ENCODE measurements at regions not wholly inside any gene's neighbourhood (a gene's known extent, or its start where the extent isn't known, plus 50 kb on each side); places are given as distances from the start of the nearest gene placed in this dataset.
A peak's percentile ranks its signal among the peaks of the same experiment; 100 is the strongest.
"Not testable (repeated sequence)": the region's sequence is repeated elsewhere in the genome, so short reads cannot be mapped to it uniquely, and the experiment has no call there.

DNA sequence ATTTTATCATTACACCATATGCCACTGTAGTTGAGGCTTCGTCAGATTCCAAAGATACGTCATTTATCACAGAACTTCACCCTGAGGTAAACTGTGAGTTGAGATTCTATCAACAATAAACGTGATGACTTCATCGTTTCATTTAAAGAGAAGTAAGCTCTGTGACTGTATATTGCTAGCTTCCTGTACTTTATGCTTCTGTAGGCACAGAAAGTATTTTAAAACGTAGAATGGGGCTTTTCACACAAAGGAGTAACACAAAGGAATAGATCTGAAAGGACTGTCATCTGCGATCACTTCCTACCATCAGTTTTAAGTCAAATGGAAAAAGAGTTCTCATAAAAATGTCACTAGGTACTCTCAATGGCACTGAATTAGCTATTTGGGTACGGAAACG, 234.4 kb upstream of the MCHR2 start:
- no peak for DNase-seq (ENCODE audit: low read depth in 2 of 2)

DNA sequence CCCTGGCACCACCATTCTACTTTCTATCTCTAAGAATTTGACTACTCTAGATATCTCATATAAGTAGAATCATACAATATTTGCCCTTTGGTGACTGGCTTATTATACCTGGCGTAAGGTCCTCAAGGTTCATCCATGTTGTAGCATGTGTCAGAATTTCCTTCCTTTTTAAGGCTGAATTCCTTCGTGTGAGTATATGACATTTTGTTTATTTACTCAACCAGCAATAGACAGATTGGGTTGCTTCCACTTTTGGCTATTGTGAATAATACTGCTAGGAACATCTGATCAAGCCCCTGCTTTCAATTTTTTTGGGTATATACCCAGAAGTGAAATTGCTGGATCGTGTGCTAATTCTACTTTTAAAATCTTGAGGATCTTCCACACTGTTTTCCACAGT, 232.8 kb upstream of the MCHR2 start:
- no peak for DNase-seq (ENCODE audit: low read depth in 2 of 2)

DNA sequence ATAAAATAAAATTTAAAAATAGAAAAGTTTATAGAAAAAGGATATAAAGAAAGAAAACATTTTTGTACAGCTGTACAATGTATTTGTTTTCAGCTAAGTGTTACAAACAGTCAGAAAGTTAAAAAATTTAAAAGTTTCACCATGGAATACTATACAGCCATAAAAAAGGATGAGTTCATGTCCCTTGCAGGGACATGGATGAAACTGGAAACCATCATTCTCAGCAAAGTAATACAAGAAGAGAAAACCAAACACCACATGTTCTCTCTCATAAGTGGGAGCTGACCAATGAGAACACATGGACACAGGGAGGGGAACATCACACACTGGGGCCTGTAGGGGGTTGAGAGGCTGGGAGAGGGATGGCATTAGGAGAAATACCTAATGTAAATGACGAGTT, 229.9 kb upstream of the MCHR2 start:
- DNase-seq (ENCODE audit: low read depth in 2 of 2), result not testable (repeated sequence)

DNA sequence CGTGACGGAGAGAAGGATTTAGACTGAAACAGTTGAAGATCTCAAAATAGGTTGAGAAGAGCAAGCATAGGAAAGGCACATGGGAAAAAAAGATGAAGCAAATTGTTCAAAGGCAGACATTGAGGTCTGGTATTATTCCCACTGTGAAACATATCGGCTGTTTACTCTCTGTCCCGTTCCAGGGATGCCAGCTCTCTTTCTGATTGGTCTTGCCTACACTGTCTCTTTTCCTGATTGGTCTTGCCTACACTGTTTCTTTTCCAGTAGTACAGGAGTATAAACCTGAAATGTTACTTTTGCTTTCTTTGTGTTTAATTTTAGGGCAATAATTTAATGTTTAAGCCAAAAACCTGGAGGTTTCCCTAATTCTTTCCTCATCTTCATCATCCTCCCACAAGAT, 226.5 kb upstream of the MCHR2 start:
- DNase-seq (ENCODE audit: low read depth in 2 of 2), result no peak

DNA sequence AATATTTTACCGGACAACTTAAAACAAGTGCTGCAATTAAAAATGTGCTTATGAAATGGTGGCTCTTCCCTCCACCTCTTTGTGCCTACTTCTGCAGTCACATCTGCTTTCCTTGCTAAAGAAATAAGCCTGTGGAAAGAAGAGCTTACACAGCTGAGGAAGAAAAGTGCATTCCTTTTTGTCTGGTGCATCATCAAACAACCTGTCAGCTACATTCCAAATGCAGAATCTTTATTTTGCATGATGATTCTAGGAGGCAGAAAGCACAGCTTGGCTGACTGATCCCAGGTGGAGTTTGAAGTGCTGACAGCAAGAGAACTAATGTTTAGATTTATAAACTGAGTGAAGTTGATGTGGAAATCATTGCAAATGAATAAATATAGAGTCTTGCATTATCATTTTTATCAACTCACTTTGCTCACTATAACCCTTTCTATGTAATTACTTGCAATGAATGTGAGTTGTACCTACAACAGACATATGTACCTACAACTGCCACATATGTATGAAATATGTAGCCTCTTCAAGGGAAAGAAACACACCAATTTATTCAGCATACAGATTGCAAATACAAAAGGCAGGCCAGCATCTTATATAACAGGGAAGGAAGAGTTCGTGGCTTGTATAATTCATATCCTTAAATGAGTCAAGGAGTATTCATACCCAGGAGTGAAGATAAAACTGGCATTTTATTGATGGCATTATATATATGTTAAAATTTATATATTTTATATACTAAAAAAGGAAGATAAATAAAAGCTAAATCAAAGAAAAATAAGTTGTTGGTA, 223.4 kb upstream of the MCHR2 start:
- peak; percentile 52 to 55 for DNase-seq (ENCODE audit: low read depth in 2 of 2)

DNA sequence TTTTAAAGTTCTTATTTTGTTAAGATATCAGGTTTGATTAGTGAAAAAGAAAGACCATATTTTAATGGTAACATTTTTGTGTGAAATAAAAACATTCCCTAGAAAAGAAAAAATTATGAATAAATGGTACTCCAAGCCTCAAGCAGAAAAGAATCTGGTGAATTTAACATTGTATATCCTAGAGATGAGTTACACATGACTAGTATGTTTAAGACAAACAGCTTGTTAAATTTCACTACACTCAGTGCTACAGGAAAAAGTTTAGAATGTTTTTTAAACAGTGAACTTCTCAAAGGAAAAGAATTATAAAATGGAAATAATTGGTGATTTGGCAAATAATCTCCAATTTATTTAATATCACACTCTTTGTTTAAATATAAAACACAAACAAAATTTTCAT, 222.7 kb upstream of the MCHR2 start:
- DNase-seq (ENCODE audit: low read depth in 2 of 2), result no peak

DNA sequence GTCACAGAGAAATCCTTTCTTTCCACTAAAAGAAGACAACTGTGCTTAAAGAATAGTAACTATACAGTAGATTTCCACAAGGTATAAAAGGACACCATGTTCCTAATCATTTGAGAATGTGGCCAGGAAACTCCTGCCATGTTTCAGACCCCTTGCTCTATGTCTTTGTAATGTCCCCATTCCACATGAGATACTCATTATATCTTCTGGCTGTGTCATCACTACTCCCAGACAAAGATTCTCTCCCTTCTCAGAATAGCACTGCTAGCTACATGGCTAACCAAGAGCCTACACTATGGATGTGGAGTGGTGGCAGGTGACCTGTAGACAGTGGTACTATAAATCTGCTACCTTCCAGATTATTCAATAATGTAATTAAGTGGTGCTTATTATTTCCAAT, 218.1 kb upstream of the MCHR2 start:
- no peak for DNase-seq (ENCODE audit: low read depth in 2 of 2)

DNA sequence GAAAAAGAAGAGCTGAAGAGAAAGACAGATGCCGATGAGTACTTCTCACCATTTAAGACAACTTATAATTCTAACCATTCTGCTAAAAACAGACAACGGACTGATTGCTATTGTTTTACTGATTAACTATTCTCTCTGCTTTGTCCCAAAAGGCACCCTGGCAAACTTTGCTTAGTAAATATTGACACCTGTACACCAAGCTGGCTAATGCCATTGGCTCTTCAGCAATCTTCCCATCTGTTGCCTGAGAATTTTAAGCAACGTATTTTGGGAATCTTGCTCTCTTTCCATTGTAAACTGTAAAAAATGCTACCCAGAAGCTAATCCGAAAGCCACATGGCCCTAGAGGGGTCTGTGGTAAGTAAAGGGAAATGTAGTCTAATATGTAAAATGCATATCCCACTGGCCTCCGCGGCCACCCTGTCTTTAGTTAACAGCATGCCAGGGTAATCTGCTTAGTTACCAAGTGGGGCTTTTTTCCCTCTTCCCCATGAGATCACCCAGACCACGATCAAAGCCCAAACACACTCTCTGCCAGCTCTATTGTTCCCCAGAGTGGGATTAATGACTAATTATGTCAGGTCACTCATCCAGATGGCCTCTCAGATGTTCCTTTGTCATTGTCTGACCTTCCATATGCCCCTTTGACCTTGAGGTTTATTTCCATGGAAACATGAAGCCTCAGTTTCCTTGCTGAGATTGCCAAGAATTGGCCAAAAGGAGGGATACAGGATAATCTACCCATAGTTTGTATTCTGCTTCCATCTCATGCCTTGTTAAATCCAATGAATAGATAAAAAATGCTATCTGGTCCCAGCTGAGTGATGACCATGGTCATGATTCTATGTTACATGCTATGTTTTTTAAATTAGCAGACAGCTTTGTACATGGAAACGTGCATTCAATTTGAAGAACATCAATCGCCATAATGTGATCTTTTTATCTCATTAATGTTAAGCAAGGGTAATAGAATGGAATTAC, 216.4 kb upstream of the MCHR2 start:
- DNase-seq (ENCODE audit: low read depth in 2 of 2), result no peak

DNA sequence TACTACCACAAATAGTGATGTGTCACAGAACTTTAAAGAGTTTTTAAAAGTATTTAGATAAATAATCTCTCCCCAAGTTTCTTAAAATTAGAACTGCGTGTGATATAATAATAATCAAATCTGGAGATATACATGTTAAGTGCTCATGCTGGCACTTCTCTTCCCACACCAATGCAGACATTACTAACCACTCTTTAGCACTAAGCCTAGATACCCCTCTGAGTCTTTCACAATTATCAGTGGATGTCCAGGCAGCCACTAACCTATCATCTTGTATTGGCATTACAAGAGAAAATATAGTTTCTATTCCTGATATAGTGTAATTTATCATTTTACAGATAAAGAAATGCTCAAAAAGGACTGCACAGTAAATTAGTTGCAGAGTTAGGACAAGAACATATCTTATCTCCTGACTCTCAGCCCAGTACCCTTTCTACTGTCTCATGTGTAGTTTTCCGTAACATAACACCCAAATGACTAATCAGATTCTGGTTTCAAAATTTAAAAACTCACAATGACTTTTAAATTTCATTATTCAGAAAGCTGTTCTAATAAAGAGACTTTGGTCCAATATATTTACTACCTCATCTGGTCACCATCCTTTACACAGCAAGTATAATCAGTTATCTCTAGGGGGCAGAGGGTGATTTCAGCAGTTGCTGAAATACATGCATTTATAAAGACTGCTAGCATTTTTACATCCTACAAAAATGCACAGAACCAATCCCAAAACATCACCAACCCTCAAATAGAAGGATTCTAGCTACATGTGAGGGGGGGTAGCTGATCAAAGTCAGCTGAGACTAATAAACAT, 215.5 kb upstream of the MCHR2 start:
- DNase-seq (ENCODE audit: low read depth in 2 of 2), result peak; percentile 37 to 49

DNA sequence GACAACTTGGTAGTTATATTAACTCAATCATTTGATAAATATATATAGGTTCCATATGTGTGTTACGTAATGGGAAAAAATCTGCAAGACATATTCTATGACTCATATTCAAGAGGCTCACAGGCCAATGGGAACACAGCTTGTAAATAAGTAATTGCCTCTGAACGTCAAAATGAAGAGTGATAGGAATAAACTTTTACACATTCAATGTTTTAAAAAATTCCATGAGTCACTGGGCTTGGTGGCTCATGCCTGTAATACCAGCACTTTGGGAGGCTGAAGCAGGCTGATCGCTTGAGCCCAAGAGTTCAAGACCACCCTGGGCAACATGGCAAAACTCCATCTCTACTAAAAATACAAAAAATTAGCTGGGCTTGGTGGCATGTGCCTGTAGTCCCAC, 209.4 kb upstream of the MCHR2 start:
- peak; percentile 96 to 97 for DNase-seq (ENCODE audit: low read depth in 2 of 2)

DNA sequence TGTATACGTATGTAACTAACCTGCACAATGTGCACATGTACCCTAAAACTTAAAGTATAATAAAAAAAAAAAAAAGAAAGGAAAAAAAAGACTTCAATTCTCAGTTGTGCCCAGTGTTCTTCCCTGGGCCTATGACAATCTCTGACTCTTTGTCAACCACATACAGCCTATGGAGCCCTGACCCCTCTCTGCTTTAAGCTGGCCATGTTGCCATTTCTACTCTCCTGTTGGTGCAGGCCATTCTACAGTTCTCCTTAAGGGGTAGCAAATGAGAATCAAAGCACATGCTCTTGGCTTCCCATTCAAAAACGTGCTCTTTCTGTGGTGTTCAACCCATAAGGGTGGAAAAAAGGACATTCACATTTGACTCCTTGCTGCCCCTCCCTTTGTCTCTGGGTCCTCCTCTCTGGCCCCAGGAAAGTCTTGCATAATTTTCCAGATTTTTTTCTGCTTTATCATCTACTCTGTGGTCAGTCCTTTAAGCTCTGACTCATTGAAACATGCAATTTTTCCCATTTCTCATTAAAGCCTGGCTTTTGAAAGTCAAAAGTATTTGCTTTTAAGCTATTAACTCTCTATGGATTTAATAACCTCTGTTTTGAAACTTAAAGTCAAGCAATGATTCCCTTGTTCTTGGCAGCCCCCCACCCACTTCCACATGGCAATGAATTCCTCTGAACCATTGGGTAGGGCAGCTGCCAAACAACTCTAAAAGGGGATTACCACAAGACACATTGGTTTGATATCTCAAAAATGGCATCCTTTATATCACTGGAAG, 208.6 kb upstream of the MCHR2 start:
- peak; percentile 97 to 98 for DNase-seq (ENCODE audit: low read depth in 2 of 2)

DNA sequence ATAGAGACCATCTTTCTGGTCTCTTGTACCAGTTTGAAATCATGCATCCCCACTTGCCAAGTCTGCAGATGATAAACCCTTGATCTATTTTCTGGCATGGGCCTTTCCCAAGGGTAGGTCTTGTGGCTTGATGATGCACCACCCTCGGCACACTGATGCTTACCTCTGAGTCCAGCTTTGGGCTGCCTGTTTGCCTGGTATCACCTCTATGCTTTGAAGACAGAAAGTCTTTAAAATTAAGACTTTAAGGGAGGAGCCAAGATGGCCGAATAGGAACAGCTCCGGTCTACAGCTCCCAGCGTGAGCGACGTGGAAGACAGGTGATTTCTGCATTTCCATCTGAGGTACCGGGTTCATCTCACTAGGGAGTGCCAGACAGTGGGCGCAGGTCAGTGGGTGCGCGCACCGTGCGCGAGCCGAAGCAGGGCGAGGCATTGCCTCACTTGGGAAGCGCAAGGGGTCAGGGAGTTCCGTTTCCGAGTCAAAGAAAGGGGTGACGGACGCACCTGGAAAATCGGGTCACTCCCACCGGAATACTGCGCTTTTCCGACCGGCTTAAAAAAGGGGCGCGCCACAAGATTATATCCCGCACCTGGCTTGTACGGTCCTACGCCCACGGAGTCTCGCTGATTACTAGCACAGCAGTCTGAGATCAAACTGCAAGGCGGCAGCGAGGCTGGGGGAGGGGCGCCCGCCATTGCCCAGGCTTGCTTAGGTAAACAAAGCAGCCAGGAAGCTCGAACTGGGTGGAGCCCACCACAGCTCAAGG, 202.4 kb upstream of the MCHR2 start:
- DNase-seq (ENCODE audit: low read depth in 2 of 2), result not testable (repeated sequence)

DNA sequence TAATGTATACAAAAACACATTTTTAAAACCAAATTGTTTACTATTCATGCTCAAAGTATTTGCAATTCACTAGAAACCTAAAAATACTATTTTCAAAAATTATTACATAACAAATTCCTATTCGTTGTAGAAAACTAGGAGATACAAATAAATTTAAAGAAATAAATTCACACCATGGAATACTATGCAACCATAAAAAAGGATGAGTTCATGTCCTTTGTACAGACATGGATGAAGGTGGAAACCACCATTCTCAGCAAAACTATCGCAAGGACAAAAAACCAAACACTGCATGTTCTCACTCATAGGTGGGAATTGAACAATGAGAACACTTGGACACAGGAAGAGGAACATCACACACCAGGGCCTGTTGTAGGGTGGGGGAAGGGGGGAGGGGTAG, 201.2 kb upstream of the MCHR2 start:
- DNase-seq (ENCODE audit: low read depth in 2 of 2), result not testable (repeated sequence)

DNA sequence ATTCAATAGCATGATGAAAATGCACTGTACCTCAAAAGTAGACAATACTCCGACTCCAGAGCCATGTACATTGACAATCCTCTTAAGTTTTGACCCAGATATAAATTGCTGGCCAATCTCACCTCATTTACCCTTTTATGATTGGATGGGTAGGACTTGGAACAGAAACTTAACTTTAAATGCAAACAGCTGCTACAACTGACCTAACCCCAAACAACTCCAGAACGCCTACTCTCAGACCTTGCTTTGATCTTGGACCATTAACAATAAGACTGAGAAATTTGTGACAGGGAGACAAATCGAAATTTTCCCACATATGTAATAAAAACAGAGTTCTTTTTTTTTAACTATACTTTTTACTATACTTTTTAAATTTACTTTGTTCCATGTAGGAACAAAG, 200.5 kb upstream of the MCHR2 start:
- DNase-seq (ENCODE audit: low read depth in 2 of 2), result no peak

DNA sequence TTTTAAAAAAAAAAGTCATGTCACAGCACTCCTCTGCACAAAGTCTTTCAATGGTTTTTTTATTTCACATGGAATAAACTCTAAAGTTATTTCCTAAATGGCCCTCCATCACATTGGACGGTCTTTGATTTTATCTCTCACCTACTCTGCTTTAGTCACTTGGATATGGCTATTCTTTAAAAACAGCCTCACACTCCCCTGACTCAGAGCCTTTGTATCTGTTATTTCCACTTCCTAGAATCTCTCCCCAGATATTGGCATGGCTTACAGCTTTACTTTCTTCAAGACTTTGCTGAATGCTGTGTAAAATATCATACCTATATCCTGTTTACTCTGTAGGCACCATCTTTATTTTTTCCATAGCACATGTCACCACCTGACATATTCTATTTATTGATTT, 194.7 kb upstream of the MCHR2 start:
- no peak for DNase-seq (ENCODE audit: low read depth in 2 of 2)

DNA sequence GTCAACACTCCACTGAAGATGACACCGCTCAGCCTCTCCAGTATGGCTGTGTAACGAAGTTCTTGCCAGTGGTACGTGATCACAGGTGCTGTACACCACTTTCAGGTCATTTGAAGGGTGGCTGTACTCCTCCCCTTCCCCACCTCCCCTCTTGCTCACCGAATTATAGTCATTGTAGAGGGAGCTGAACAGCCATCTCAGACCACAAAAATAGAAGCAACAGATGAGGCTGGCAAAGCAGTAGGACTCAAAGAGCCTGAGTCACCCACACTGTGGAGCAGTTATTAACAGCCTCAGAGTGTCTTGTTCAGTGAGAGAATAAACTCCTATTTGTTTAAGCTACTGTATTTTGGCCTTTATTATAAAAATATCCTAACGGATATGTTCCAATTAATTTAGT, 192.5 kb upstream of the MCHR2 start:
- peak in 1 of 2 experiments; percentile 23 for DNase-seq (ENCODE audit: low read depth in 2 of 2)

DNA sequence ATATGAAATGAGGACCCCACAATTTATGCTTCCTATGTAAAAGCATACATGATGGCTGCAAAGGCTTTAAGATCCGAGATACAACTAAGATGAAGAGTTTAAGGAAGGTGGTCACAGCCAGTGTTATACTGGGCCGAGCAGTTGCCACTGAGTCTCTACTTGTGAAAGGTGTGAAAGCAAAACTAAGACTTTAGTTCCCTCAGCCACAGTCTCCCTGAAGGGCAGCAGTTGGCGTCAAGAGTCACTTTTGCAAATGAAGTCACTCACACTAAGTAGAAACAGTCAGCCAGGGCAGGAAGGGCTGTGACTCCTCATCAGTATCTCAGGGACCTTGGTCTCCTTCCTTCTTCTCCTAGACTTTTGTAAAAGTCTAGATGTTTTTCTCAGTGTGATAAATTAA, 191.6 kb upstream of the MCHR2 start:
- no peak for DNase-seq (ENCODE audit: low read depth in 2 of 2)

DNA sequence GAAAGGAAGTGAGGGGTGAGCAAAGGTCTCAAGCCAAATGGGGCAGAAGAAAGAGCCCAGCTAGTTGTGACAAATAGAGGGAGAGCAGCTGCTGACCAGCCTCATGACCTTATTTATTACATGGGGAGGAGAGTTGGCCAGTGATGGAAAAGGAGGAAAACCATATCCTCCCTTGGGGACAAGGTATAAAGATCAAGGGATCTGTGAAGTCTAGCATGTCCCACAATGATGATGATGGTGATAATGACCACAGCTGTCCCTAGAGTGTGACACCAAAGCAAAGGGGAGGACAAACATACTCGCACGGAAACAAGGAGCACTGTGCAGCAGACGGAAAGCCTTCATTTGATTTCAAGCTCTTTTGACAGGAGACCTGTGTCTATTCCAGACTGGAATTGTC, 190.4 kb upstream of the MCHR2 start:
- DNase-seq (ENCODE audit: low read depth in 2 of 2), result no peak

DNA sequence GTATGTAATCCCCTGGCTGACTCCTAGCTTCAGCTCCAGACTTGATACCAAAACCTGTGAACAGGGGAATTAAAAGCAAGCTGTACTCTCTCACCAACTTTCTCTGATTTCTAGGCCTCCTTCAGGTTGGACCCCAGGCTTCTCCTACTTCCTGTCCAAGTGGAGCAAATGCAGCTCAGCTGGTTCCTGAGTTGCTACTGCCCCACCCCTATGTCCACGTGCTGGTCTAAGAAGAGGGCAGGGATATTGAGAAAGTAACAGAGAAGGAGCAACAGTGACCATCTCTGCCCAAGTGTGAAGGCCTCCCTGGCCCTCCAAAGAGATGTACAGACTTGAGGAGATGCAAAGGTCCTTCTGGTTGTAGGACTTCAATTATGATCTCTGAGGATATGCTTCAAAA, 188.3 kb upstream of the MCHR2 start:
- no peak for DNase-seq (ENCODE audit: low read depth in 2 of 2)

DNA sequence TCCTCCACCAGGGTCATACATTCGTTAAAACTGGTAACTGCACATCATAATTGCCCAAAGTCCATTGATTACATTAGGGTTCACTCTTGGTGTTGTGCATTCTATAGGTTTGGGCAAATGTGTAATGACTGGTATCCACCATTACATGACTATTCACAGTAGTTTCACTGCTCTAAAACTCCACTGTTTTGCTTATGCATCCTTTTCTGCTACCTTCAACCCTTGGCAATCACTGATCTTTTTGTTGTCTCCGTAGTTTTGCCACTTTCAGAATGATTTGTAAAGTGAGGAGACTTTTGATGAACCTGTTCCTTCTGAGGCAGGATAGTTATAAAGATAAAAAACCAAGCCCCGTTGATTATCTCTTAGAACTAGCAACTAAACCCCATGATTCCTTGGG, 187.3 kb upstream of the MCHR2 start:
- DNase-seq (ENCODE audit: low read depth in 2 of 2), result no peak

DNA sequence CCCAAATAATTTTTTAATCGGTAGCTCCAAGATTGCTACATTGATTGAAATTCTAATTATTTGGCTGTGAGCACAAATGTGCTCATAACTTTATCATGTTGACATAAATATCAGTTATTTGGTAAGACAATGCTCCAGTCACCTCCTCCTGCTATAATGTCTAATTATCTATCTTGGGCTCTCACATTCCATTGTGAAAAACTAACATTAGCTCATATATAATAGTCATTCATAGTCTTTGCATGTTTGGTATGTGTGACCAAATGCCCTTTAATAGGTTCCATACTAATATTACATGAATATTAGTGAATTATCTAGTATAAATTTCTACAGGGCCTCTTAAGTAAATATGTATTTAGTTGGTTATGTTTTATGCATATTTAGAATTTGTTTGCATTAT, 185.6 kb upstream of the MCHR2 start:
- DNase-seq (ENCODE audit: low read depth in 2 of 2), result no peak
